HG02588 (cell line): ENCODE measurements at regions not wholly inside any gene's neighbourhood (a gene's known extent, or its start where the extent isn't known, plus 50 kb on each side); places are given as distances from the start of the nearest gene placed in this dataset.
"Not testable (repeated sequence)": the region's sequence is repeated elsewhere in the genome, so short reads cannot be mapped to it uniquely, and the experiment has no call there.

Source experiments
- ATAC-seq: cut with Tn5 transposase; IDR thresholded peaks from one replicate; pipeline ENCODE4 v1.9.1; 2021; ENCODE audit warnings: mild to moderate bottlenecking, moderate library complexity; ENCODE audit not compliant: unreplicated experiment

- ATAC-seq = no peak
These were observed 449.7 kb downstream of the BTG1 start for GRCh38 chr12:91695964-91696363.

- not testable (repeated sequence) for ATAC-seq
These were observed 450.2 kb downstream of the BTG1 start for GRCh38 chr12:91695406-91695805.

- no peak for ATAC-seq
These were observed 455.1 kb downstream of the BTG1 start for GRCh38 chr12:91690531-91690930.

GRCh38 chr12:91687052-91688017 is 458.3 kb downstream of the BTG1 start:
- no peak for ATAC-seq

- no peak for ATAC-seq
These were observed 459.7 kb downstream of the BTG1 start for GRCh38 chr12:91685917-91686316.

- no peak for ATAC-seq
These were observed 463.9 kb downstream of the BTG1 start for GRCh38 chr12:91681751-91682150.

GRCh38 chr12:91680864-91681263 is 464.8 kb downstream of the BTG1 start:
- ATAC-seq = no peak

GRCh38 chr12:91677556-91677955 is 468.1 kb downstream of the BTG1 start:
- no peak for ATAC-seq

GRCh38 chr12:91675401-91675800 is 470.2 kb downstream of the BTG1 start:
- no peak for ATAC-seq

GRCh38 chr12:91672130-91672529 is 473.5 kb downstream of the BTG1 start:
- no peak for ATAC-seq

- no peak for ATAC-seq
These were observed 478.0 kb downstream of the BTG1 start for GRCh38 chr12:91667694-91668093.

GRCh38 chr12:91663744-91664143 is 481.1 kb upstream of the DCN start:
- no peak for ATAC-seq

- no peak for ATAC-seq
These were observed 480.7 kb upstream of the DCN start for GRCh38 chr12:91663310-91663709.

GRCh38 chr12:91662021-91662420 is 479.4 kb upstream of the DCN start:
- ATAC-seq = no peak

GRCh38 chr12:91657032-91657431 is 474.4 kb upstream of the DCN start:
- no peak for ATAC-seq

GRCh38 chr12:91655966-91656365 is 473.3 kb upstream of the DCN start:
- ATAC-seq = no peak

GRCh38 chr12:91654087-91654486 is 471.5 kb upstream of the DCN start:
- no peak for ATAC-seq

GRCh38 chr12:91651728-91652127 is 469.1 kb upstream of the DCN start:
- no peak for ATAC-seq

GRCh38 chr12:91643763-91644162 is 461.1 kb upstream of the DCN start:
- ATAC-seq = no peak

- no peak for ATAC-seq
These were observed 457.4 kb upstream of the DCN start for GRCh38 chr12:91640021-91640420.

- no peak for ATAC-seq
These were observed 456.7 kb upstream of the DCN start for GRCh38 chr12:91639327-91639726.

- no peak for ATAC-seq
These were observed 455.4 kb upstream of the DCN start for GRCh38 chr12:91637789-91638624.
